GM18502 (cell line): ENCODE measurements at regions not wholly inside any gene's neighbourhood (a gene's known extent, or its start where the extent isn't known, plus 50 kb on each side); places are given as distances from the start of the nearest gene placed in this dataset.

Source experiments
- ATAC-seq: cut with Tn5 transposase; IDR thresholded peaks from one replicate; pipeline ENCODE4 v1.9.1; 2021; ENCODE audit warnings: mild to moderate bottlenecking; ENCODE audit not compliant: unreplicated experiment, poor library complexity

- no peak for ATAC-seq
These were observed 61.7 kb upstream of the PPP2R2B start for GRCh38 chr5:146940295-146940694.

GRCh38 chr5:146944019-146944418 is 65.5 kb upstream of the PPP2R2B start:
- ATAC-seq = no peak

- ATAC-seq = no peak
These were observed 66.4 kb upstream of the PPP2R2B start for GRCh38 chr5:146944764-146945616.

GRCh38 chr5:146945617-146946084 is 67.1 kb upstream of the PPP2R2B start:
- ATAC-seq = no peak

- peak; percentile 76 for ATAC-seq
These were observed 68.8 kb upstream of the PPP2R2B start for GRCh38 chr5:146947181-146947941.

GRCh38 chr5:146948666-146949065 is 70.1 kb upstream of the PPP2R2B start:
- no peak for ATAC-seq

- ATAC-seq = no peak
These were observed 73.6 kb upstream of the PPP2R2B start for GRCh38 chr5:146952168-146952567.

- no peak for ATAC-seq
These were observed 77.7 kb upstream of the PPP2R2B start for GRCh38 chr5:146956217-146956616.

- no peak for ATAC-seq
These were observed 80.8 kb upstream of the PPP2R2B start for GRCh38 chr5:146959360-146959759.

GRCh38 chr5:146962801-146963355 is 84.3 kb upstream of the PPP2R2B start:
- no peak for ATAC-seq

GRCh38 chr5:146965761-146966659 is 87.5 kb upstream of the PPP2R2B start:
- peak; percentile 95 for ATAC-seq

GRCh38 chr5:146967646-146968045 is 89.1 kb upstream of the PPP2R2B start:
- ATAC-seq = no peak

GRCh38 chr5:146971401-146971800 is 92.8 kb upstream of the PPP2R2B start:
- no peak for ATAC-seq

- no peak for ATAC-seq
These were observed 107.9 kb upstream of the PPP2R2B start for GRCh38 chr5:146986469-146986868.

- no peak for ATAC-seq
These were observed 115.4 kb upstream of the PPP2R2B start for GRCh38 chr5:146993876-146994530.

- no peak for ATAC-seq
These were observed 117.3 kb upstream of the PPP2R2B start for GRCh38 chr5:146995878-146996277.

- no peak for ATAC-seq
These were observed 136.8 kb upstream of the PPP2R2B start for GRCh38 chr5:147015405-147015804.

GRCh38 chr5:147017191-147017590 is 138.6 kb upstream of the PPP2R2B start:
- ATAC-seq = no peak

GRCh38 chr5:147017621-147018020 is 139.1 kb upstream of the PPP2R2B start:
- no peak for ATAC-seq

GRCh38 chr5:147018812-147019211 is 140.3 kb upstream of the PPP2R2B start:
- ATAC-seq = no peak
